Panc1 (cell line): ENCODE measurements at regions not wholly inside any gene's neighbourhood (a gene's known extent, or its start where the extent isn't known, plus 50 kb on each side); places are given as distances from the start of the nearest gene placed in this dataset.

Experiments
- ATAC-seq: fragments of 200-7000 bp; cut with Tn5 transposase; 2 replicates; pipeline ENCODE4 v1.9.1; 2020; ENCODE audit warnings: mild to moderate bottlenecking, moderate library complexity
- BruUV-seq: library from RNA; stranded (reverse); fragments of 400-500 nt; replicated peaks from 2 replicates; lab custom pipeline; 2021; lab: Mats Ljungman, UMichigan
- CTCF ChIA-PET: fragments of 300-600 bp; sonication (Branson Sonifier 250); formaldehyde crosslinking; loops from one replicate; lab custom pipeline; 2022; ENCODE audit warnings: antibody characterized with exemption; lab: Charles Lee
- POLR2A ChIA-PET: fragments of 300-600 bp; sonication (Branson Sonifier 250); formaldehyde crosslinking; loops from one replicate; lab custom pipeline; 2022; ENCODE audit warnings: antibody characterized with exemption; lab: Charles Lee
- DNase-seq: peaks from one replicate; pipeline ENCODE4 v3.0.0-alpha.2; 2010; ENCODE audit warnings: low read depth, low spot score
- H3K27ac ChIP-seq: 2 replicates; pipeline ENCODE4 v1.5.1; 2011; ENCODE audit warnings: mild to moderate bottlenecking, low read length, inconsistent platforms
- H3K27me3 ChIP-seq: fragments of 200-500 bp; sonication (Bioruptor generic); 2 replicates; pipeline ENCODE4 v1.6.0; 2014; ENCODE audit warnings: low read length, inconsistent platforms; ENCODE audit not compliant: control insufficient read depth, insufficient read depth
- H3K36me3 ChIP-seq: fragments of 200-500 bp; sonication (Bioruptor generic); 2 replicates; pipeline ENCODE4 v1.5.1; 2014; ENCODE audit warnings: inconsistent platforms, mild to moderate bottlenecking, low read length, moderate library complexity; ENCODE audit not compliant: control insufficient read depth, insufficient read depth
- H3K4me1 ChIP-seq: 2 replicates; pipeline ENCODE4 v1.5.1; 2011; ENCODE audit warnings: inconsistent platforms, mild to moderate bottlenecking, low read length, moderate library complexity; ENCODE audit not compliant: control insufficient read depth, insufficient read depth
- H3K4me3 ChIP-seq, 2 experiments: 2 replicates each; pipeline ENCODE4 v1.5.1; 2011 to 2012; ENCODE audit warnings: low read depth in 2 of 2, low read length in 2 of 2, mild to moderate bottlenecking in 2 of 2, inconsistent platforms in 1 of 2, moderate library complexity in 1 of 2
- H3K9me3 ChIP-seq: fragments of 200-500 bp; sonication (Bioruptor generic); 2 replicates; pipeline ENCODE4 v1.5.1; 2014; ENCODE audit warnings: low read depth, mild to moderate bottlenecking, inconsistent platforms, low read length, moderate library complexity; ENCODE audit not compliant: control insufficient read depth, insufficient read depth
- CTCF ChIP-seq: fragments of 450-650 bp; IDR thresholded peaks from 2 replicates; pipeline ENCODE4 v1.5.1; 2017; ENCODE audit warnings: mild to moderate bottlenecking
- POLR2AphosphoS5 ChIP-seq: IDR thresholded peaks from 2 replicates; pipeline ENCODE4 v1.6.1; 2012; ENCODE audit warnings: mild to moderate bottlenecking, low read depth, low read length, moderate library complexity
- SIN3A ChIP-seq: IDR thresholded peaks from 2 replicates; pipeline ENCODE4 v1.6.1; 2012; ENCODE audit warnings: low read depth, mild to moderate bottlenecking, low read length, moderate library complexity, borderline replicate concordance; ENCODE audit not compliant: insufficient read depth
- TCF7L2 ChIP-seq: IDR thresholded peaks from 2 replicates; pipeline ENCODE4 v1.6.1; 2011; ENCODE audit warnings: mild to moderate bottlenecking, low read depth, low read length, inconsistent platforms
- in situ Hi-C: cut with HindIII; loops from 2 replicates; pipeline ENCODE4 v1.10.0; 2016; ENCODE audit warnings: low sequenced_read_pairs, low pct_unique_long_range_greater_than_20kb
- intact Hi-C: fragments of 100-400 bp; cut with micrococcal nuclease; formaldehyde crosslinking; loops from one replicate; pipeline ENCODE4 v1.10.0; 2022; ENCODE audit not compliant: unreplicated experiment
- TF ChIP-seq, protein P1 (sequence below), 2 experiments: IDR thresholded peaks; 2 replicates each; pipeline ENCODE4 v1.6.1; 2011 to 2012; ENCODE audit warnings: low read depth in 2 of 2, control low read depth in 1 of 2, low read length in 1 of 2, mild to moderate bottlenecking in 1 of 2, moderate library complexity in 1 of 2; ENCODE audit not compliant: insufficient read depth in 1 of 2

DNA sequence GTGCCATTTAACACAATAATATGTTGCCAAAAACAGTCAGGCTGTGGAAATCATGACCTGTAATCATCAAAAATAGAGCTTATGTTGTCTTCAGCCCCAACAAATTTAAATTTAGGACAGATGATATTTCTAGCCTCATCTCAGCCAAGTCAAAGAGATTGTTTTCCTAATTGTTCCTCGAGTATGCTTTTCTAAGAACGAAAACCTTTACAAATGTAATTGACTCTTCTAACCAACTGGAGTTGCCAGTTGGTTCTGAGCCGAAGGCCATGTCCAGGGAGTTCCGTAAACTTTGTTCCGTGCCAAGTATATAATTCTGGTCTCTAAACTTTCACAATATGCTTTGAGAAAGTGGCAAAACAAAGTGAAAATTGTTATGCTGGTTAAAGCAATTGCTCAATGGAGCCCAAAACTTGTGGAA, 160.8 kb downstream of the CEMIP2 start:
- BruUV-seq: no TSS peak
- TF ChIP-seq CTCF: no peak
- no peak for TF ChIP-seq POLR2AphosphoS5
- no peak for TF ChIP-seq SIN3A
- TF ChIP-seq, protein P1, sequence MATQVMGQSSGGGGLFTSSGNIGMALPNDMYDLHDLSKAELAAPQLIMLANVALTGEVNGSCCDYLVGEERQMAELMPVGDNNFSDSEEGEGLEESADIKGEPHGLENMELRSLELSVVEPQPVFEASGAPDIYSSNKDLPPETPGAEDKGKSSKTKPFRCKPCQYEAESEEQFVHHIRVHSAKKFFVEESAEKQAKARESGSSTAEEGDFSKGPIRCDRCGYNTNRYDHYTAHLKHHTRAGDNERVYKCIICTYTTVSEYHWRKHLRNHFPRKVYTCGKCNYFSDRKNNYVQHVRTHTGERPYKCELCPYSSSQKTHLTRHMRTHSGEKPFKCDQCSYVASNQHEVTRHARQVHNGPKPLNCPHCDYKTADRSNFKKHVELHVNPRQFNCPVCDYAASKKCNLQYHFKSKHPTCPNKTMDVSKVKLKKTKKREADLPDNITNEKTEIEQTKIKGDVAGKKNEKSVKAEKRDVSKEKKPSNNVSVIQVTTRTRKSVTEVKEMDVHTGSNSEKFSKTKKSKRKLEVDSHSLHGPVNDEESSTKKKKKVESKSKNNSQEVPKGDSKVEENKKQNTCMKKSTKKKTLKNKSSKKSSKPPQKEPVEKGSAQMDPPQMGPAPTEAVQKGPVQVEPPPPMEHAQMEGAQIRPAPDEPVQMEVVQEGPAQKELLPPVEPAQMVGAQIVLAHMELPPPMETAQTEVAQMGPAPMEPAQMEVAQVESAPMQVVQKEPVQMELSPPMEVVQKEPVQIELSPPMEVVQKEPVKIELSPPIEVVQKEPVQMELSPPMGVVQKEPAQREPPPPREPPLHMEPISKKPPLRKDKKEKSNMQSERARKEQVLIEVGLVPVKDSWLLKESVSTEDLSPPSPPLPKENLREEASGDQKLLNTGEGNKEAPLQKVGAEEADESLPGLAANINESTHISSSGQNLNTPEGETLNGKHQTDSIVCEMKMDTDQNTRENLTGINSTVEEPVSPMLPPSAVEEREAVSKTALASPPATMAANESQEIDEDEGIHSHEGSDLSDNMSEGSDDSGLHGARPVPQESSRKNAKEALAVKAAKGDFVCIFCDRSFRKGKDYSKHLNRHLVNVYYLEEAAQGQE (IDR thresholded peaks at IDR 0.05; ENCODE audit: insufficient read depth in 1 of 2, low read depth in 2 of 2, low read length in 1 of 2): no peak
- TF ChIP-seq TCF7L2: no peak
- Histone ChIP-seq H3K27ac (no peak overlapping the region), H3K36me3 (no peaks in the 10 kb centered on the region), H3K4me1 (no peaks in the 10 kb centered on the region), H3K9me3 (no peaks in the 10 kb centered on the region), H3K4me3 (no peak overlapping the region), H3K27me3 (no peaks in the 10 kb centered on the region)
- DNase-seq (no peak), ATAC-seq (no peak)
- in situ Hi-C loops (no loop called here), intact Hi-C loops (loop anchor here (10.0 kb wide), 1 partner anchor 157 kb away; the partner anchor contains the start of gene CEMIP2)
- ChIA-PET POLR2A (no interaction called here), CTCF (no interaction called here)

GRCh38 chr9:71604197-71605063, 163.9 kb downstream of the CEMIP2 start:
- ChIA-PET CTCF (no interaction called here), POLR2A (no interaction called here)
- intact Hi-C loops (loop anchor here (10.0 kb wide), 1 partner anchor 160 kb away; the partner anchor contains the start of gene CEMIP2), in situ Hi-C loops (no loop called here)
- no peaks in the 10 kb centered on the region for H3K4me1 ChIP-seq
- H3K27me3 ChIP-seq: no peaks in the 10 kb centered on the region
- H3K27ac ChIP-seq: no peak overlapping the region
- no TSS peak for BruUV-seq
- no peaks in the 10 kb centered on the region for H3K9me3 ChIP-seq
- H3K36me3 ChIP-seq: no peaks in the 10 kb centered on the region
- TF ChIP-seq, protein P1 (IDR thresholded peaks at IDR 0.05; ENCODE audit: insufficient read depth in 1 of 2, low read depth in 2 of 2, low read length in 1 of 2): no peak
- TF ChIP-seq CTCF (peak; percentile 75), POLR2AphosphoS5 (no peak)
- ATAC-seq: peak; percentile 84
- DNase-seq: peak; percentile 17
- no peak overlapping the region for H3K4me3 ChIP-seq
